ENCODE measurements at regions not wholly inside any gene's neighbourhood (a gene's known extent, or its start where the extent isn't known, plus 50 kb on each side); places are given as distances from the start of the nearest gene placed in this dataset.
A peak's percentile ranks its signal among the peaks of the same experiment; 100 is the strongest.
"Not testable (repeated sequence)": the region's sequence is repeated elsewhere in the genome, so short reads cannot be mapped to it uniquely, and the experiment has no call there.

DNA sequence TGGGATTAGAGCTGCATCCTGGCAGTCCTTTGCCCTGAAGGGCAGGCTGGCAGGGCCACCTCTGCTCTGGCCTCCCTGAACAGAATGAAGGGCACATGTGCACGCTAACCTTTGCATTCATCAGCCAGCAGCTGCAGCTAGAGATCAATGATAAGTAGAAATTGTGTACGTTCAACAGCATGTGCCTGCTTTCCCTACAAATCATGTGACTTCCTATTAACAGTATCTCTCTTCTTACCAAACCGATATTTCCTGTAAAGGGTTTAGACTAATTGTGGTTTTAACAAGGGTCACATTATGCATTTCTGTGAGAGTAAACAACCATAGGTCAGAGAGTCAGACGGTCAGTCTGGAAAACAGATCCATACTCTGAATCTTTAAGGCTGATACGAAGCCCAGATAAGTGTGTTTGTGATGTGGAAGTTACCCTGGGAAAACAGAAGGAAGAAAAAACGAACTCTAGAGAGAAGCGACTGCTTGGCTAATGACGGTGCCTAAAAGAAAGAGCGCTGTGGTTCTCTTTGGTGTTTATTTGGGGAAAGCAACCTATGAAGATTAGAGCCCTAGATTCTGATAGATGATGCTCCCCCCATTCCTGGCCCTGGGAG lies 219.4 kb downstream of the MAF start:
- Histone ChIP-seq H3K9ac (ENCODE audit: insufficient read depth in 1 of 2, low read length in 2 of 2) (no peak overlapping the region), H3K27me3 (ENCODE audit: control insufficient read depth in 3 of 3, insufficient read depth in 3 of 3, low read length in 2 of 3) (no peaks in the 10 kb centered on the region), H3K36me3 (ENCODE audit: control insufficient read depth in 4 of 4, insufficient read depth in 4 of 4, low read length in 4 of 4) (no peaks in the 10 kb centered on the region), H3K4me3 (no peak overlapping the region), H3K4me1 (ENCODE audit: control insufficient read depth in 5 of 5, insufficient read depth in 5 of 5, low read length in 5 of 5) (peaks cover 0 to 8% (median 0%) of the 10 kb centered on the region in 5 donors), H3K27ac (ENCODE audit: low read depth in 1 of 2, low read length in 1 of 2) (peak overlapping the region in 1 of 2 donors; percentile 1), H3K9me3 (ENCODE audit: control insufficient read depth in 4 of 4, insufficient read depth in 3 of 4, low read length in 3 of 4) (peaks cover 0 to 2% (median 0%) of the 10 kb centered on the region in 4 donors)
- TF ChIP-seq, protein P1, sequence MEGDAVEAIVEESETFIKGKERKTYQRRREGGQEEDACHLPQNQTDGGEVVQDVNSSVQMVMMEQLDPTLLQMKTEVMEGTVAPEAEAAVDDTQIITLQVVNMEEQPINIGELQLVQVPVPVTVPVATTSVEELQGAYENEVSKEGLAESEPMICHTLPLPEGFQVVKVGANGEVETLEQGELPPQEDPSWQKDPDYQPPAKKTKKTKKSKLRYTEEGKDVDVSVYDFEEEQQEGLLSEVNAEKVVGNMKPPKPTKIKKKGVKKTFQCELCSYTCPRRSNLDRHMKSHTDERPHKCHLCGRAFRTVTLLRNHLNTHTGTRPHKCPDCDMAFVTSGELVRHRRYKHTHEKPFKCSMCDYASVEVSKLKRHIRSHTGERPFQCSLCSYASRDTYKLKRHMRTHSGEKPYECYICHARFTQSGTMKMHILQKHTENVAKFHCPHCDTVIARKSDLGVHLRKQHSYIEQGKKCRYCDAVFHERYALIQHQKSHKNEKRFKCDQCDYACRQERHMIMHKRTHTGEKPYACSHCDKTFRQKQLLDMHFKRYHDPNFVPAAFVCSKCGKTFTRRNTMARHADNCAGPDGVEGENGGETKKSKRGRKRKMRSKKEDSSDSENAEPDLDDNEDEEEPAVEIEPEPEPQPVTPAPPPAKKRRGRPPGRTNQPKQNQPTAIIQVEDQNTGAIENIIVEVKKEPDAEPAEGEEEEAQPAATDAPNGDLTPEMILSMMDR (IDR thresholded peaks at IDR 0.05; ENCODE audit: control extremely low read depth, extremely low read depth): no peak
- WGBS, 2 donors: 12 to 27% methylated on average over 9 of the region's 9 CpGs
- ATAC-seq (ENCODE audit: insufficient read depth, low FRiP score): no peak
- peak; percentile 20 to 53 (median 44) for DNase-seq

DNA sequence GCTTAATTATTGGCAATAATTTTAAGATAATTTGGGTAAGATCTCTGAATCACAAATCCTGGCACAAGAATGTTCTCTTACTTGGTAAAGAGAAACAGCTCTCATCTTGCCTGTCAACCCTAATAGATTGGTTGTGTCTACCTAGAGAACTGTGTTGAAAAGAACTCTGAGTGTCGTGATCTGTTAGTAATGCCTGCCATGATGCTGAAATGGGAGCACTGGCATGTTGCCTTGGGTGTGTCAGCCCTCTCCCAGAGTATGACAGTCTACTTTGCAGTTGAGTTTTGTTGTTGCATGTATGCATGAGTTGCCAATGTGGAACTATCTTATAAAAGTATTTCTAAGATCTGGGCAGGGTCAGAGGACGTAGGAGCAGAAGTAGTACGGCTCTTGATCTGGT lies 221.4 kb downstream of the MAF start:
- Histone ChIP-seq H3K4me1 (ENCODE audit: control insufficient read depth in 5 of 5, insufficient read depth in 5 of 5, low read length in 5 of 5) (peaks cover 0 to 8% (median 0%) of the 10 kb centered on the region in 5 donors), H3K9ac (ENCODE audit: insufficient read depth in 1 of 2, low read length in 2 of 2) (no peak overlapping the region), H3K4me3 (no peak overlapping the region), H3K27ac (ENCODE audit: low read depth in 1 of 2, low read length in 1 of 2) (no peak overlapping the region), H3K27me3 (ENCODE audit: control insufficient read depth in 3 of 3, insufficient read depth in 3 of 3, low read length in 2 of 3) (no peaks in the 10 kb centered on the region), H3K36me3 (ENCODE audit: control insufficient read depth in 4 of 4, insufficient read depth in 4 of 4, low read length in 4 of 4) (no peaks in the 10 kb centered on the region), H3K9me3 (ENCODE audit: control insufficient read depth in 4 of 4, insufficient read depth in 3 of 4, low read length in 3 of 4) (peaks cover 0 to 2% (median 0%) of the 10 kb centered on the region in 4 donors)
- TF ChIP-seq, protein P1 (IDR thresholded peaks at IDR 0.05; ENCODE audit: control extremely low read depth, extremely low read depth): no peak
- DNase-seq (no peak), ATAC-seq (ENCODE audit: insufficient read depth, low FRiP score) (no peak)
- 80 to 90% methylated on average over 3 of the region's 3 CpGs for WGBS, 2 donors

DNA sequence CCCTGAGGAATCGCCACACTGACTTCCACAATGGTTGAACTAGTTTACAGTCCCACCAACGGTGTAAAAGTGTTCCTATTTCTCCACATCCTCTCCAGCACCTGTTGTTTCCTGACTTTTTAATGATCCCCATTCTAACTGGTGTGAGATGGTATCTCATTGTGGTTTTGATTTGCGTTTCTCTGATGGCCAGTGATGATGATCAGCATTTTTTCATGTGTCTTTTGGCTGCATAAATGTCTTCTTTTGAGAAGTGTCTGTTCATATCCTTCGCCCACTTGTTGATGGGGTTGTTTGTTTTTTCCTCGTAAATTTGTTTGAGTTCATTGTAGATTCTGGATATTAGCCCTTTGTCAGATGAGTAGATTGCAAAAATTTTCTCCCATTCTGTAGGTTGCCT lies 223.5 kb downstream of the MAF start:
- 88 to 90% methylated on average over 3 of the region's 5 CpGs for WGBS, 2 donors
- H3K4me1 ChIP-seq (ENCODE audit: control insufficient read depth in 5 of 5, insufficient read depth in 5 of 5, low read length in 5 of 5); H3K9me3 ChIP-seq (ENCODE audit: control insufficient read depth in 4 of 4, insufficient read depth in 3 of 4, low read length in 3 of 4); H3K27me3 ChIP-seq (ENCODE audit: control insufficient read depth in 3 of 3, insufficient read depth in 3 of 3, low read length in 2 of 3); H3K9ac ChIP-seq (ENCODE audit: insufficient read depth in 1 of 2, low read length in 2 of 2); ATAC-seq (ENCODE audit: insufficient read depth, low FRiP score); H3K27ac ChIP-seq (ENCODE audit: low read depth in 1 of 2, low read length in 1 of 2); DNase-seq; H3K4me3 ChIP-seq; H3K36me3 ChIP-seq (ENCODE audit: control insufficient read depth in 4 of 4, insufficient read depth in 4 of 4, low read length in 4 of 4): not testable (repeated sequence)

DNA sequence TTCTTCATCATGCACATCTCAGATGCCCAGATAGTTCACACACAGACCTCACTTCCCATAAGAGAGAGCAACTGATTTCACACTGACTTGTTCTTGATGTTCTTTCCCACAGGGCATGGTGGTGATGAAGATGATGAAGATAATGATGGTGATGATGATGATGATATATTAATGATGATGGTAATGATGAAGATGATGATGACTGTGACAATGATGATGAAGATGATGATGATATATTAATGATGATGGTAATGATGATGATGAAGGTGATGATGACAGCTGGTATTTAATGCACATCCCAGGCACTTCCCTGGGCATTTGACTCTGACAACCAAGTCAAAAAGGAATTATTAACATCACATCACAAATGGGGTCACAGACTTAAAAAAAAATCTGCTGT lies 225.2 kb downstream of the MAF start:
- TF ChIP-seq, protein P1 (IDR thresholded peaks at IDR 0.05; ENCODE audit: control extremely low read depth, extremely low read depth): no peak
- no peak for DNase-seq
- Histone ChIP-seq H3K4me1 (ENCODE audit: control insufficient read depth in 5 of 5, insufficient read depth in 5 of 5, low read length in 5 of 5) (peaks cover 0 to 6% (median 0%) of the 10 kb centered on the region in 5 donors), H3K9ac (ENCODE audit: insufficient read depth in 1 of 2, low read length in 2 of 2) (no peak overlapping the region), H3K36me3 (ENCODE audit: control insufficient read depth in 4 of 4, insufficient read depth in 4 of 4, low read length in 4 of 4) (no peaks in the 10 kb centered on the region), H3K27ac (ENCODE audit: low read depth in 1 of 2, low read length in 1 of 2) (no peak overlapping the region), H3K4me3 (no peak overlapping the region), H3K9me3 (ENCODE audit: control insufficient read depth in 4 of 4, insufficient read depth in 3 of 4, low read length in 3 of 4) (peaks cover 0 to 13% (median 0%) of the 10 kb centered on the region in 4 donors), H3K27me3 (ENCODE audit: control insufficient read depth in 3 of 3, insufficient read depth in 3 of 3, low read length in 2 of 3) (no peaks in the 10 kb centered on the region)
- ATAC-seq (ENCODE audit: insufficient read depth, low FRiP score): no peak

Data from lung (tissue), 11 donors.